PC-9 (cell line): ENCODE measurements at regions not wholly inside any gene's neighbourhood (a gene's known extent, or its start where the extent isn't known, plus 50 kb on each side); places are given as distances from the start of the nearest gene placed in this dataset.

Source experiments
- CTCF ChIP-seq: fragments of 200-600 bp; sonication (generic); conservative IDR thresholded peaks from 2 replicates; pipeline ENCODE4 v1.6.1; 2017; ENCODE audit warnings: mixed run types, antibody characterized with exemption, mild to moderate bottlenecking, moderate library complexity
- EZH2 ChIP-seq: fragments of 200-600 bp; sonication (generic); IDR thresholded peaks from 2 replicates; pipeline ENCODE4 v1.8.0; 2017; ENCODE audit warnings: antibody characterized with exemption, low read depth

GRCh38 chr10:131485732-131486131 is 174.2 kb upstream of the TCERG1L start:
- TF ChIP-seq CTCF (no peak), EZH2 (no peak)
